Breast epithelium (tissue), 4 donors: ENCODE measurements at regions not wholly inside any gene's neighbourhood (a gene's known extent, or its start where the extent isn't known, plus 50 kb on each side); places are given as distances from the start of the nearest gene placed in this dataset.

ENCODE experiments used
- DNase-seq, 2 donors: peaks; one replicate each; pipeline ENCODE4 v3.0.0-alpha.2; 2019; ENCODE audit warnings: low spot score in 2 of 2
- H3K27ac ChIP-seq, 2 donors: fragments of 200-600 bp; sonication (generic) in 1 of 2; one replicate each; pipeline ENCODE4 v1.5.1; 2016 to 2019; ENCODE audit warnings: mild to moderate bottlenecking in 1 of 2
- H3K27me3 ChIP-seq, 2 donors: fragments of 200-600 bp; sonication (generic) in 1 of 2; one replicate each; pipeline versions ENCODE4 v1.5.1 to v1.6.0; 2017 to 2019; ENCODE audit warnings: control low read depth in 1 of 2, mild to moderate bottlenecking in 1 of 2
- H3K36me3 ChIP-seq: fragments of 200-600 bp; one replicate; pipeline ENCODE4 v1.5.1; 2019
- H3K4me1 ChIP-seq, 2 donors: fragments of 200-600 bp; sonication (generic); one replicate each; pipeline ENCODE4 v1.5.1; 2016 to 2019; ENCODE audit warnings: control low read depth in 1 of 2
- H3K4me3 ChIP-seq, 3 donors: fragments of 200-600 bp; sonication (generic); 1 replicate in 2 of 3; 2 replicates in 1 of 3; pipeline ENCODE4 v1.5.1; 2016 to 2019; ENCODE audit warnings: mild to moderate bottlenecking in 3 of 3, moderate library complexity in 2 of 3
- H3K9me3 ChIP-seq, 2 donors: fragments of 200-600 bp; sonication (generic) in 1 of 2; one replicate each; pipeline ENCODE4 v1.5.1; 2016 to 2019; ENCODE audit warnings: control low read depth in 1 of 2
- POLR2A ChIP-seq: fragments of 450-650 bp; IDR thresholded peaks from one replicate; pipeline ENCODE4 v1.6.1; 2016; ENCODE audit warnings: antibody characterized with exemption, mild to moderate bottlenecking, moderate library complexity
- POLR2AphosphoS5 ChIP-seq, 3 donors: sonication (generic); formaldehyde crosslinking; IDR thresholded peaks; one replicate each; pipeline ENCODE4 v1.6.1; 2017; ENCODE audit warnings: antibody characterized with exemption in 3 of 3
- intact Hi-C: fragments of 100-400 bp; cut with DNase I; formaldehyde crosslinking; loops from one replicate; pipeline ENCODE4 v1.15.1; 2023; ENCODE audit warnings: low total_unique reads
- TF ChIP-seq, protein P1 (sequence below), 3 donors: fragments of 450-650 bp; IDR thresholded peaks; one replicate each; pipeline ENCODE4 v1.5.1; 2016 to 2017; ENCODE audit warnings: antibody characterized with exemption in 3 of 3, mild to moderate bottlenecking in 3 of 3, moderate library complexity in 3 of 3

DNA sequence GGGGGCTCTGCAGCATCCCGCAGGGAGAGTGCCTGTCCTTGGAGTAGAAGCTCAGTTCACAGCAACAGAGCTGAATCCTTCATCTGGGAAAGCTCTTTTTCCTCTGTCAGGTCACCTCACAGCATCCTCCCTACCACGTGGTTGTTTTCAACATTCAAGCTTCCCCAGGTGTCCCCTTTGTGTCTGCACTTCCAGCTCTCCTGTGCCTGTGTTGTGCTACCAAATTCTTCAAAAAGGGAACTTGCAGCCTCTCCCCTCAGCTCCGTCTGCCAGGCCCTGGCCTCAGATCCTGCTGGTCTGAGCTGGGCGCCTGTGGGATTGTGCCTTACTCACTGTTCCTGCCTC is 108.4 kb downstream of the FOXF2 start:
- DNase-seq = no peak
- Histone ChIP-seq H3K9me3 (peaks cover 0 to 14% of the 10 kb centered on the region in 2 donors), H3K27ac (no peak overlapping the region), H3K4me1 (no peaks in the 10 kb centered on the region), H3K27me3 (no peaks in the 10 kb centered on the region), H3K4me3 (no peak overlapping the region), H3K36me3 (no peaks in the 10 kb centered on the region)
- intact Hi-C loops = no loop called here
- TF ChIP-seq POLR2A (no peak), POLR2AphosphoS5 (IDR thresholded peaks at IDR 0.05) (no peak)
- TF ChIP-seq, protein P1, sequence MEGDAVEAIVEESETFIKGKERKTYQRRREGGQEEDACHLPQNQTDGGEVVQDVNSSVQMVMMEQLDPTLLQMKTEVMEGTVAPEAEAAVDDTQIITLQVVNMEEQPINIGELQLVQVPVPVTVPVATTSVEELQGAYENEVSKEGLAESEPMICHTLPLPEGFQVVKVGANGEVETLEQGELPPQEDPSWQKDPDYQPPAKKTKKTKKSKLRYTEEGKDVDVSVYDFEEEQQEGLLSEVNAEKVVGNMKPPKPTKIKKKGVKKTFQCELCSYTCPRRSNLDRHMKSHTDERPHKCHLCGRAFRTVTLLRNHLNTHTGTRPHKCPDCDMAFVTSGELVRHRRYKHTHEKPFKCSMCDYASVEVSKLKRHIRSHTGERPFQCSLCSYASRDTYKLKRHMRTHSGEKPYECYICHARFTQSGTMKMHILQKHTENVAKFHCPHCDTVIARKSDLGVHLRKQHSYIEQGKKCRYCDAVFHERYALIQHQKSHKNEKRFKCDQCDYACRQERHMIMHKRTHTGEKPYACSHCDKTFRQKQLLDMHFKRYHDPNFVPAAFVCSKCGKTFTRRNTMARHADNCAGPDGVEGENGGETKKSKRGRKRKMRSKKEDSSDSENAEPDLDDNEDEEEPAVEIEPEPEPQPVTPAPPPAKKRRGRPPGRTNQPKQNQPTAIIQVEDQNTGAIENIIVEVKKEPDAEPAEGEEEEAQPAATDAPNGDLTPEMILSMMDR (IDR thresholded peaks at IDR 0.05) = no peak

DNA sequence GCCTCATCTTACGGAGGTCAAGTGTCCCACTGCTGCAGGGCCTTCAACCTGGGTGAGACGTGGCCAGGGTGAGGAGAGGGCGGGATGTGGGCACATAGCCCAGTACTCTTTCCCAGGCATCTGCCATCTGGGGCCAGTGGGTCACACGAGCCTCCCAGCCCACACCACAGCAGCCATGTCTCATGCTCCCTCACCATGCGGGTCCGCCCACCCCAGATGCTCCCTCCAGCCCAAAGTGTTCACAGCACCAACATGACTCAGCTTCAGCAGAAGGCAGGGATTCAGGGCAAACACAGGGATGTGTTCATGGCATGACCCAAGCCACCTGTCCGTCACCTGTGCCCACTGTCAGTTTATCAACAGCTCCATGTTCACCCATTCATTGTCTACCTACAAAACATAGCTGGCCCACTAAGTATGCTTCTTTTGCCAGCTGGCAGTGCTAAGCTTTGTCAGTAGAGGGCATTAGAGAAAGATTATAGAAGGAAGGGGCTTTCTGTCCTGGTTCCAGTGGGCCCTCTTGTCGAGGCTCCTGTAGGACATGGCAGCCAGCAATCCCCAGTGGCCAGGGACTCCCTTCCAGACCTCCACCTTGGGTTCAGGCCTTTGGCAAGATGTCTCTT is 109.2 kb downstream of the FOXF2 start:
- intact Hi-C loops = no loop called here
- no peaks in the 10 kb centered on the region for H3K4me1 ChIP-seq
- DNase-seq = no peak
- no peak overlapping the region for H3K27ac ChIP-seq
- H3K9me3 ChIP-seq = peaks cover 0 to 14% of the 10 kb centered on the region in 2 donors
- no peaks in the 10 kb centered on the region for H3K27me3 ChIP-seq
- H3K36me3 ChIP-seq = no peaks in the 10 kb centered on the region
- TF ChIP-seq, protein P1 (IDR thresholded peaks at IDR 0.05) = no peak
- TF ChIP-seq POLR2A (no peak), POLR2AphosphoS5 (IDR thresholded peaks at IDR 0.05) (no peak)
- no peak overlapping the region for H3K4me3 ChIP-seq

DNA sequence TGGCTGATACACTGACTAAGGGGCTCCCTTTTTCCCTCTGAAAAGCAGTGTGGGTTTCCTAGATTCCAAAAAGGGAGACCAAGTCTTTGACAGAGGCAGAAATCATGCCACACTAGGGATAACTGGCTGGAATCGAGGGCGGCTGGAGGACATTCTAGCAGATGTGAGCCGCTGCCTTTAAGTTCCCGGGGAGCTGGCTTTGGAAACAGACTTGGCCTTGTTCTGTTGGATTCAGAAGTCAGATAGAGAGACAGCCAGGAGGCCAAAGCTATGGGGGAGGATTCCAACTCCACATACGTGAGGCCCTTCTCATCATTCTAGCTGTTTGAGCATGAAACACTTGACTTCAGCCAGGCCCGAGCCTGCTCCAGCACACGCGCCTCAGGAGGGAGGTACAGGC is 109.9 kb upstream of the FOXC1 start:
- peaks cover 0 to 14% of the 10 kb centered on the region in 2 donors for H3K9me3 ChIP-seq
- H3K36me3 ChIP-seq = no peaks in the 10 kb centered on the region
- H3K27me3 ChIP-seq = no peaks in the 10 kb centered on the region
- no peak for DNase-seq
- no peak overlapping the region for H3K4me3 ChIP-seq
- no peak overlapping the region for H3K27ac ChIP-seq
- intact Hi-C loops = no loop called here
- TF ChIP-seq, protein P1 (IDR thresholded peaks at IDR 0.05) = no peak
- TF ChIP-seq POLR2A (no peak), POLR2AphosphoS5 (IDR thresholded peaks at IDR 0.05) (no peak)
- H3K4me1 ChIP-seq = no peaks in the 10 kb centered on the region

DNA sequence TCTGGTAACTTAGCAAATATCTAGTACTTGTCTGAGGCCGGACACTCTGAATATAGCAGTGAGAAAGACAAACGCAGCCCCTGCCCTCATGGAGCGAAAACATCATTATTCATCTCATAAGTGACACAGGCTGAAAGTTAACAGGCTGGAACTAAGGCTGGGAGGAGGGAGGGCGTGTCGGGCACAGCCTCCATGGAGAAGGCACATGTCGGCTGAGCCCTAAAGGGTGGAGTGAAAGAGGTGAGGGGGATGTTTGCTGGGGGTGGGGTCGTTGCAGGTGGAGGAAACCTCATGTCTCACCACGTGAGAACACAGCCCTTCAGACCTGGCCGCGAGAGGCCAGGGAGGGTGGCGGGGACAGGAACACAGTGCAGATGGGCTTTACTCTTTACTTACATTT is 108.8 kb upstream of the FOXC1 start:
- H3K36me3 ChIP-seq = no peaks in the 10 kb centered on the region
- peaks cover 0 to 9% of the 10 kb centered on the region in 2 donors for H3K9me3 ChIP-seq
- H3K27ac ChIP-seq = no peak overlapping the region
- no peak overlapping the region for H3K4me3 ChIP-seq
- intact Hi-C loops = no loop called here
- no peak for DNase-seq
- no peaks in the 10 kb centered on the region for H3K27me3 ChIP-seq
- no peak for TF ChIP-seq POLR2A
- TF ChIP-seq, protein P1 (IDR thresholded peaks at IDR 0.05) = no peak
- TF ChIP-seq POLR2AphosphoS5 (IDR thresholded peaks at IDR 0.05) = no peak
- no peaks in the 10 kb centered on the region for H3K4me1 ChIP-seq

DNA sequence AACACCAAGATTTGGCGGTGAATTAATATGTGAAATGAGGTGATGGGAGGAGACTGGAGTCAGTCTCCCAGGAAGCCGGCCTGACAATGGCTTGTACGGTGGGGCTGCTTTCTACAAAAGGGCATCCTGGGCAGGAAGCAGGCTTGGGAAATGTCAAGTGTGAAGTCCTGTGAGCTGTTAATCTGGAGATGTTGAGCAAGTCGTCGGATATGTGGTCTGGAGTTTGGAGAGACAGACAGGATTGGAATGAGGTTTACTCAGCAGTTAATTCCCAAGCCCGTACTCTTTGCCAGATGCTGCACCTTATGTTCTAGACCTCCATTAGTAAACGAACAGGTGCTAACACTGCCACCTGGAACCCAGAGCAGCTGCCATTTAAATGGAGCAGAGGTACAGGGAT is 107.7 kb upstream of the FOXC1 start:
- Histone ChIP-seq H3K27me3 (no peaks in the 10 kb centered on the region), H3K27ac (no peak overlapping the region), H3K4me3 (no peak overlapping the region), H3K9me3 (no peaks in the 10 kb centered on the region), H3K4me1 (no peaks in the 10 kb centered on the region), H3K36me3 (no peaks in the 10 kb centered on the region)
- no peak for DNase-seq
- TF ChIP-seq POLR2A (no peak), POLR2AphosphoS5 (IDR thresholded peaks at IDR 0.05) (no peak)
- TF ChIP-seq, protein P1 (IDR thresholded peaks at IDR 0.05) = no peak
- intact Hi-C loops = no loop called here
